ENCODE measurements at regions not wholly inside any gene's neighbourhood (a gene's known extent, or its start where the extent isn't known, plus 50 kb on each side); places are given as distances from the start of the nearest gene placed in this dataset.

DNA sequence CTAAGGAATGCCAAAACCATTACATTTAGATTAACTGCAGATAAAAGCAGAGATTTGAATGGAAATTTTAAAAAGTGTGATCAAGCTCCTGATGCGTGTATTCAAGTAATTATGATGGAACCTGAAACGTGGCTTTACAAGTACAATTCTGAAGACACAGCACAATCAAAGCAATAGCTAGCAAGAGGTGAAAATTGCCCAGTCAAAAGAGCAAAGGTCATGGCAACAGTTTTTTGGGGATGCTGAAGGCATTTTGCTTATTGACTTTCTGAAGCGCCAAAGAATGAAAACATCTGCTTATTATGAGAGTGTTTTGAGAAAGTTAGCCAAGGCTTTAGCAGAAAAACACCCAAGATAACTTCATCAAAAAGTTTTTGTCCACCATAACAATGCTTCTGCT, 389.6 kb upstream of the TENM4 start:
- Histone ChIP-seq H3K56ac (ENCODE audit: extremely low read depth, insufficient read depth, low read length) (no peak overlapping the region), H4K91ac (ENCODE audit: insufficient read depth, low read depth, low read length) (no peak overlapping the region), H4K8ac (ENCODE audit: low read depth in 2 of 2, low read length in 2 of 2) (no peak overlapping the region), H3K9me1 (ENCODE audit: insufficient read depth, low read length) (no peaks in the 10 kb centered on the region), H3K36me3 (ENCODE audit: control insufficient read depth, insufficient read depth, low read length) (no peaks in the 10 kb centered on the region), H3K4me3 (ENCODE audit: insufficient read depth, low read depth, low read length) (no peak overlapping the region), H2BK120ac (ENCODE audit: low read depth, low read length) (no peak overlapping the region), H3K23ac (ENCODE audit: low read depth, low read length) (no peak overlapping the region), H3K79me1 (ENCODE audit: low read depth in 1 of 2, low read length in 2 of 2) (no peaks in the 10 kb centered on the region), H4K20me1 (ENCODE audit: insufficient read depth, low read length) (no peaks in the 10 kb centered on the region), H2BK15ac (ENCODE audit: low read depth, low read length) (no peak overlapping the region), H4K5ac (ENCODE audit: low read depth, low read length) (no peak overlapping the region), H3K4me2 (ENCODE audit: low read depth, low read length) (no peak overlapping the region), H3K9ac (ENCODE audit: low read depth, low read length) (no peak overlapping the region), H3K9me3 (ENCODE audit: control insufficient read depth, insufficient read depth, low read length) (no peaks in the 10 kb centered on the region), H3K14ac (replicated peaks; ENCODE audit: low read depth, low read length) (no peak overlapping the region), H2AFZ (replicated peaks; ENCODE audit: low read length, poor library complexity) (no peak overlapping the region), H2AK5ac (ENCODE audit: low read depth, low read length) (no peak overlapping the region), H2BK20ac (ENCODE audit: low read depth, low read length) (no peak overlapping the region), H3K18ac (ENCODE audit: low read depth, low read length) (no peak overlapping the region), H3K27me3 (ENCODE audit: control insufficient read depth, insufficient read depth, low read length) (no peaks in the 10 kb centered on the region; the same call in 1 of the 2 replicates), H2BK5ac (ENCODE audit: low read depth, low read length, poor library complexity, severe bottlenecking) (no peak overlapping the region), H3K4ac (ENCODE audit: low read depth, low read length) (no peak overlapping the region), H3K27ac (ENCODE audit: insufficient read depth, low read length) (no peak overlapping the region), H3K4me1 (ENCODE audit: control insufficient read depth, insufficient read depth, low read length) (no peaks in the 10 kb centered on the region), H2AK9ac (replicated peaks; ENCODE audit: low read depth, low read length, poor library complexity) (no peak overlapping the region)
- ATAC-seq (ENCODE audit: low read depth) = no peak
- no peak for DNase-seq
- intact Hi-C loops (cut with micrococcal nuclease) = no loop called here
- CTCF ChIA-PET = no interaction called here
- in situ Hi-C loops (cut with MboI; ENCODE audit: low sequenced_read_pairs) = no loop called here
- dilution Hi-C loops (cut with HindIII; ENCODE audit: low sequenced_read_pairs, unreplicated experiment) = no loop called here
- POLR2A ChIA-PET (ENCODE audit: unreplicated experiment) = no interaction called here
- no CpG with 5 or more reads among the region's 3 CpGs for WGBS, 2 experiments (ENCODE audit: extremely low coverage in 2 of 2, insufficient read length in 1 of 2)
- TF ChIP-seq, protein P1, sequence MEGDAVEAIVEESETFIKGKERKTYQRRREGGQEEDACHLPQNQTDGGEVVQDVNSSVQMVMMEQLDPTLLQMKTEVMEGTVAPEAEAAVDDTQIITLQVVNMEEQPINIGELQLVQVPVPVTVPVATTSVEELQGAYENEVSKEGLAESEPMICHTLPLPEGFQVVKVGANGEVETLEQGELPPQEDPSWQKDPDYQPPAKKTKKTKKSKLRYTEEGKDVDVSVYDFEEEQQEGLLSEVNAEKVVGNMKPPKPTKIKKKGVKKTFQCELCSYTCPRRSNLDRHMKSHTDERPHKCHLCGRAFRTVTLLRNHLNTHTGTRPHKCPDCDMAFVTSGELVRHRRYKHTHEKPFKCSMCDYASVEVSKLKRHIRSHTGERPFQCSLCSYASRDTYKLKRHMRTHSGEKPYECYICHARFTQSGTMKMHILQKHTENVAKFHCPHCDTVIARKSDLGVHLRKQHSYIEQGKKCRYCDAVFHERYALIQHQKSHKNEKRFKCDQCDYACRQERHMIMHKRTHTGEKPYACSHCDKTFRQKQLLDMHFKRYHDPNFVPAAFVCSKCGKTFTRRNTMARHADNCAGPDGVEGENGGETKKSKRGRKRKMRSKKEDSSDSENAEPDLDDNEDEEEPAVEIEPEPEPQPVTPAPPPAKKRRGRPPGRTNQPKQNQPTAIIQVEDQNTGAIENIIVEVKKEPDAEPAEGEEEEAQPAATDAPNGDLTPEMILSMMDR (conservative IDR thresholded peaks at IDR 0.05; ENCODE audit: low read depth, low read length) = no peak
- TF ChIP-seq MAZ (IDR thresholded peaks at IDR 0.05; ENCODE audit: borderline replicate concordance, low read depth, low read length) = no peak
- no peak for TF ChIP-seq MAFK (IDR thresholded peaks at IDR 0.05; ENCODE audit: low read depth, low read length)
- no peak for TF ChIP-seq RAD21 (IDR thresholded peaks at IDR 0.05; ENCODE audit: low read length)
- TF ChIP-seq FOS (IDR thresholded peaks at IDR 0.05; ENCODE audit: low read depth, low read length) = no peak
- no peak for TF ChIP-seq POLR2A (IDR thresholded peaks at IDR 0.05; ENCODE audit: low read depth, low read length)
- no peak for TF ChIP-seq SMC3 (IDR thresholded peaks at IDR 0.05; ENCODE audit: low read depth, low read length)
- TF ChIP-seq CEBPB (IDR thresholded peaks at IDR 0.05; ENCODE audit: low read depth, low read length) = no peak
- TF ChIP-seq, protein P2, sequence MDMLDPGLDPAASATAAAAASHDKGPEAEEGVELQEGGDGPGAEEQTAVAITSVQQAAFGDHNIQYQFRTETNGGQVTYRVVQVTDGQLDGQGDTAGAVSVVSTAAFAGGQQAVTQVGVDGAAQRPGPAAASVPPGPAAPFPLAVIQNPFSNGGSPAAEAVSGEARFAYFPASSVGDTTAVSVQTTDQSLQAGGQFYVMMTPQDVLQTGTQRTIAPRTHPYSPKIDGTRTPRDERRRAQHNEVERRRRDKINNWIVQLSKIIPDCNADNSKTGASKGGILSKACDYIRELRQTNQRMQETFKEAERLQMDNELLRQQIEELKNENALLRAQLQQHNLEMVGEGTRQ (IDR thresholded peaks at IDR 0.05; ENCODE audit: low read depth, low read length) = no peak
- no peak for TF ChIP-seq NFE2L2 (IDR thresholded peaks at IDR 0.05; ENCODE audit: low read depth, low read length)
- no TSS peak for BruUV-seq (replicated peaks)
